AG04450 (cell line): ENCODE measurements at regions not wholly inside any gene's neighbourhood (a gene's known extent, or its start where the extent isn't known, plus 50 kb on each side); places are given as distances from the start of the nearest gene placed in this dataset.

Source experiments
- CTCF ChIA-PET: fragments of 300-600, 350-600 bp; formaldehyde crosslinking; extraction: SDS; loops from one replicate; lab custom pipeline; 2022; ENCODE audit warnings: antibody characterized with exemption, inconsistent platforms; lab: Charles Lee
- POLR2A ChIA-PET: fragments of 350-600 bp; formaldehyde crosslinking; extraction: SDS; loops from one replicate; lab custom pipeline; 2021; ENCODE audit warnings: antibody characterized with exemption, inconsistent platforms; lab: Yijun Ruan, JAX
- DNase-seq: peaks from one replicate; pipeline ENCODE4 v3.0.0-alpha.2; 2011; ENCODE audit warnings: low read depth, low spot score
- H3K27ac ChIP-seq: one replicate; pipeline ENCODE4 v1.5.1; 2012; ENCODE audit warnings: low read depth, low read length, control low read depth
- H3K27me3 ChIP-seq: one replicate; pipeline ENCODE4 v1.6.0; 2012; ENCODE audit warnings: low read length; ENCODE audit not compliant: control insufficient read depth, insufficient read depth
- H3K4me3 ChIP-seq: 2 replicates; pipeline ENCODE4 v1.5.1; 2011; ENCODE audit warnings: mild to moderate bottlenecking, low read depth, low read length, control low read depth
- H3K9me3 ChIP-seq: 2 replicates; pipeline ENCODE4 v1.5.1; 2012; ENCODE audit warnings: low read length; ENCODE audit not compliant: control insufficient read depth, insufficient read depth
- CTCF ChIP-seq: IDR thresholded peaks from 2 replicates; pipeline ENCODE4 v1.5.1; 2011; ENCODE audit warnings: low read depth, low read length, control low read depth, inconsistent platforms

- TF ChIP-seq CTCF, result no peak
- ChIA-PET CTCF (no interaction called here), POLR2A (no interaction called here)
- no peak for DNase-seq
- H3K9me3 ChIP-seq, result no peaks in the 10 kb centered on the region
- no peaks in the 10 kb centered on the region for H3K27me3 ChIP-seq
- H3K4me3 ChIP-seq, result no peak overlapping the region
- no peak overlapping the region for H3K27ac ChIP-seq
Observed at GRCh38 chr7:26467104-26467503, 175.4 kb downstream of the SNX10 start.

- H3K27me3 ChIP-seq, result no peaks in the 10 kb centered on the region
- POLR2A ChIA-PET, result no interaction called here
- DNase-seq, result no peak
- TF ChIP-seq CTCF, result no peak
- H3K9me3 ChIP-seq, result no peaks in the 10 kb centered on the region
- CTCF ChIA-PET, result no interaction called here
- H3K4me3 ChIP-seq, result no peak overlapping the region
- H3K27ac ChIP-seq, result no peak overlapping the region
Observed at GRCh38 chr7:26467541-26467940, 175.9 kb downstream of the SNX10 start.

- POLR2A ChIA-PET, result no interaction called here
Observed at GRCh38 chr7:26468625-26469024, 177.0 kb downstream of the SNX10 start.

GRCh38 chr7:26469188-26469587 is 177.5 kb downstream of the SNX10 start:
- DNase-seq, result no peak
- TF ChIP-seq CTCF, result no peak
- Histone ChIP-seq H3K4me3 (no peak overlapping the region), H3K27me3 (no peaks in the 10 kb centered on the region), H3K9me3 (no peaks in the 10 kb centered on the region), H3K27ac (no peak overlapping the region)
- CTCF ChIA-PET, result no interaction called here
- POLR2A ChIA-PET, result no interaction called here

More at GRCh38 chr7:26468625-26469024, 177.0 kb downstream of the SNX10 start:
- Histone ChIP-seq H3K27me3 (no peaks in the 10 kb centered on the region), H3K4me3 (no peak overlapping the region), H3K27ac (no peak overlapping the region), H3K9me3 (no peaks in the 10 kb centered on the region)
- CTCF ChIA-PET, result no interaction called here
- no peak for TF ChIP-seq CTCF
- DNase-seq, result no peak

- ChIA-PET POLR2A (no interaction called here), CTCF (no interaction called here)
- Histone ChIP-seq H3K4me3 (no peak overlapping the region), H3K27ac (no peak overlapping the region), H3K9me3 (no peaks in the 10 kb centered on the region), H3K27me3 (no peaks in the 10 kb centered on the region)
- no peak for TF ChIP-seq CTCF
- DNase-seq, result no peak
Observed at GRCh38 chr7:26470691-26471090, 179.0 kb downstream of the SNX10 start.
